ENCODE measurements at regions not wholly inside any gene's neighbourhood (a gene's known extent, or its start where the extent isn't known, plus 50 kb on each side); places are given as distances from the start of the nearest gene placed in this dataset.

DNA sequence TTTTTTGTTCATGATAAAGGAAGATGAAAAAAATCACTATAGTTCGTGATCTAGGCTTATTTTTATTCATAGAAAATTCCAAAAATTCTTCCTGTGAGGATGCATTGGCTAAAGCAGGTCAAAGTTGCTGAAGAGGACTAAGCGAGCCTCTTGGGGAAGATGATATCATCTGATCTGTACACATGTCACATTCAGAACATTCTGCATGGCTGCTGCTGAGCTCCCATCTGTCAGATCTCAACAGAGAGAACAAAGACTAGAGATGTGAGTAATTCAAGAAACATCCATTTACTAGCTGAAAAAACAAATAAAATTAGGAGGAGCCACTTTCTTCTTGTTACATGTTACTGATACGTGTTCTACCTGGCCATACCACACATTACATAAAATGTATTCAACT, 518.6 kb upstream of the FSIP2 start:
- TF ChIP-seq, protein P1, sequence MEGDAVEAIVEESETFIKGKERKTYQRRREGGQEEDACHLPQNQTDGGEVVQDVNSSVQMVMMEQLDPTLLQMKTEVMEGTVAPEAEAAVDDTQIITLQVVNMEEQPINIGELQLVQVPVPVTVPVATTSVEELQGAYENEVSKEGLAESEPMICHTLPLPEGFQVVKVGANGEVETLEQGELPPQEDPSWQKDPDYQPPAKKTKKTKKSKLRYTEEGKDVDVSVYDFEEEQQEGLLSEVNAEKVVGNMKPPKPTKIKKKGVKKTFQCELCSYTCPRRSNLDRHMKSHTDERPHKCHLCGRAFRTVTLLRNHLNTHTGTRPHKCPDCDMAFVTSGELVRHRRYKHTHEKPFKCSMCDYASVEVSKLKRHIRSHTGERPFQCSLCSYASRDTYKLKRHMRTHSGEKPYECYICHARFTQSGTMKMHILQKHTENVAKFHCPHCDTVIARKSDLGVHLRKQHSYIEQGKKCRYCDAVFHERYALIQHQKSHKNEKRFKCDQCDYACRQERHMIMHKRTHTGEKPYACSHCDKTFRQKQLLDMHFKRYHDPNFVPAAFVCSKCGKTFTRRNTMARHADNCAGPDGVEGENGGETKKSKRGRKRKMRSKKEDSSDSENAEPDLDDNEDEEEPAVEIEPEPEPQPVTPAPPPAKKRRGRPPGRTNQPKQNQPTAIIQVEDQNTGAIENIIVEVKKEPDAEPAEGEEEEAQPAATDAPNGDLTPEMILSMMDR (IDR thresholded peaks at IDR 0.05; ENCODE audit: extremely low read depth in 1 of 2, insufficient read depth in 1 of 2, low read depth in 1 of 2, low read length in 2 of 2), result no peak
- no peak for TF ChIP-seq POLR2AphosphoS5 (IDR thresholded peaks at IDR 0.05; ENCODE audit: insufficient read depth, low read depth, low read length)
- no peak for TF ChIP-seq POLR2A (IDR thresholded peaks at IDR 0.05; ENCODE audit: low read depth, low read length)
- TF ChIP-seq EZH2 (IDR thresholded peaks at IDR 0.05; ENCODE audit: borderline replicate concordance, low read depth, low read length, severe bottlenecking), result no peak
- TF ChIP-seq, protein P2, sequence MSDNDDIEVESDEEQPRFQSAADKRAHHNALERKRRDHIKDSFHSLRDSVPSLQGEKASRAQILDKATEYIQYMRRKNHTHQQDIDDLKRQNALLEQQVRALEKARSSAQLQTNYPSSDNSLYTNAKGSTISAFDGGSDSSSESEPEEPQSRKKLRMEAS (IDR thresholded peaks at IDR 0.05; ENCODE audit: insufficient read depth, insufficient read length), result no peak
- no peak for TF ChIP-seq JUN (IDR thresholded peaks at IDR 0.05; ENCODE audit: borderline replicate concordance, insufficient read depth, insufficient read length, low read depth)
- no peak for TF ChIP-seq GATA2 (IDR thresholded peaks at IDR 0.05; ENCODE audit: insufficient read depth, insufficient read length, low read depth, low read length)
- no peak for TF ChIP-seq MYC (IDR thresholded peaks at IDR 0.05; ENCODE audit: low read depth, low read length)
- TF ChIP-seq FOS (IDR thresholded peaks at IDR 0.05; ENCODE audit: borderline replicate concordance, insufficient read depth, low read length), result no peak

Data from endothelial cell of umbilical vein (primary cell).